HG03196 (cell line): ENCODE measurements at regions not wholly inside any gene's neighbourhood (a gene's known extent, or its start where the extent isn't known, plus 50 kb on each side); places are given as distances from the start of the nearest gene placed in this dataset.

Experiments
- ATAC-seq: cut with Tn5 transposase; IDR thresholded peaks from one replicate; pipeline ENCODE4 v1.9.1; 2021; ENCODE audit not compliant: unreplicated experiment

DNA sequence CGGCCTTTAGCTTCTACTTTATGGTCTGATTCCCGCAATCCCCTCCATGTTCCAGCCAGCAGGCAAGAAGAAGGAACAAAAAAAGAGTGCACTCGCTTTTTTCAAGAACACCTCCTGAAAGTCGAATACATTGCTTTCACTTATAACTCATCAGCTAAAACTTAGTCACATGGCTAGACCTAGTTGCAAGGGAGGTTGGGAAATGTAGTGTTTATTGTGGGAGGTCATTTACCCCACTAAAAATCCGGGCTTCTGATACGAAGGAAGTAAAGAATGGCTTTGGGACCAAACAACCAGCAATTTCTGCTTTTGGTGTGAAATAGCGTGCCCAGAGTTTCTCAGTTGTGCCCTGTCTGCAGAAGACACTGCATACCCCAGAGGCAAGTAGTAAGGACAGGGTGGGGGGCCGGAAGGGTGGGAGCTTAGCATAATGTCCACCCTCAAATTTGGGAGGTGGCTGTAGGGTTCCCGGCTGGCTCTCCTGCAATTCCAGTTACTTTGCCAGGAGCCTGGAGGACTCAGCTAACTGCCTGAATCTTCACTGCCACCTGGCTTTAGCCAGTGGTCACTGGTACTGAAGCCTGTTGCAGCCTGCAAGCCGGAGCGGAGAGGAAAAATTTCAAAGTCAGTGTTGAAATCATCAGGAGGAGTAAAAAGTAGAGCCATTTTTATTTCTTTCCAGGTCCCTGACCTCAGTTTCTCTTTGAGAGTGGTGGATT is 57.7 kb upstream of the F3 start:
- no peak for ATAC-seq

DNA sequence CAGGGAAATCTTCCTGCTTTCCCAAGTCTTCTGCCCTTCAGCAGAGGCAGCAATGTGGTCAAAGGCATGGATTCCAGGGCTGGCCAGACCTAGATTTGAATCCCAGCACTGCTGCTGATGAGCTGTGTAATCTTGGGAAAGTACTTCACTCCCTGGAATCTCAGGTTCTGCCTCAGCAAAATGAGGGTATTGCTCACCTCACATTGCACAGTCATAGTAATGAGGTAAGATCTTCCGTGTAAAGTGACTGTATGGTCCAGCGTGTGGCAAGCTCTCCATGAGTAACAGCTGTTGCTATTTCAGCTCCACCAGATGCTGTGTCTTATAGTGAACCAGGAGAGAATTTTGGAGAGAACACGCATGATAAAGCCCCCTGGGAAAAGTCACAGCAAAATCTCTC is 56.1 kb upstream of the F3 start:
- ATAC-seq: no peak

- ATAC-seq: no peak
These were observed 54.7 kb upstream of the F3 start for GRCh38 chr1:94596260-94596659.

- no peak for ATAC-seq
These were observed 54.1 kb upstream of the F3 start for GRCh38 chr1:94595658-94596057.

DNA sequence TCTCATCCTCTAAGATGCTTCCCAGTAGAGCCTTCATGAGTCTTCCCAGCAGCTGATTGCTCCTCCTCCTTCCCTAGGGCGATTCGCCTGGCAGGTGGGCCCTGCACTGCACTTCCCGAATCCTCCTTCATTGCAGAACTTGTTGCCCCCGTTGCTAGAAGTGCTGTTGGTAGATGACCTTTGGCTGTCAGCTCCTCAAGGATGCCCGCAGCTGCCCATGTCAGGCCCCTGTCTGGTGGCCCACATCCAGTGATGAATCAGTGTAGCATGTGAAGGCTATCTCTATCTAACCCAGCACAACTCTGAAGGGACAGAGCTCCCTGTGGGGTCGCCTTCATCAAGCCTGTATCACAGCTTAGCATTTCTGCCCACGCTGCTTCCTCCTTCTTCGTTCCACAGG is 52.1 kb upstream of the F3 start:
- no peak for ATAC-seq

DNA sequence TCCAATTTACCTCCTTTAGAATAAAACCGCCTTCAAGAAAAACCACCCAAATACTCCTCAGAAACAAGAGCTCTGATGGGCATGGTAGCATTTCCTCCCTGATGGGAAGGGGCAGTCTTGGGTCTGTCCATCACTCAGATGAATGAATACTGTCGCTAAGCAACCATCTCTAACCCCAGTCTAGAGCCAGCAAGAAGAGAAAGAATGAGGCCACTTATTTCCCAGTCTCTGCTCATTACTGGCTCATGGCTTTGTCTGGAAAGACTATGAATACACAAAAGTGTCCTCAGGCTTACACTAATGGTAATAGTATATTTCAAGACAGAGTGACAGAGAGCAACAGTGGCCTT is 51.0 kb upstream of the F3 start:
- no peak for ATAC-seq

GRCh38 chr1:94591823-94592570 is 50.4 kb upstream of the F3 start:
- no peak for ATAC-seq
